ENCODE measurements at regions not wholly inside any gene's neighbourhood (a gene's known extent, or its start where the extent isn't known, plus 50 kb on each side); places are given as distances from the start of the nearest gene placed in this dataset.

GRCh38 chr17:71262586-71262985, 858.2 kb upstream of the SOX9 start:
- POLR2A ChIA-PET = no interaction called here
- H3K79me2 ChIP-seq (ENCODE audit: control insufficient read depth, insufficient read depth, low read length) = no peaks in the 10 kb centered on the region
- dilution Hi-C loops (cut with MboI; ENCODE audit: extremely low pct_ligation_motif_present, low sequenced_read_pairs) = no loop called here

GRCh38 chr17:71267668-71268067, 853.2 kb upstream of the SOX9 start:
- no peak overlapping the region for H2AFZ ChIP-seq (ENCODE audit: low read depth, low read length)
- H3K9me1 ChIP-seq (replicated peaks; ENCODE audit: control insufficient read depth, extremely low read depth, insufficient read depth, low read length) = no peaks in the 10 kb centered on the region
- DNase-seq (ENCODE audit: low read depth, low spot score) (no peak), FAIRE-seq (no peak)
- no peaks in the 10 kb centered on the region for H3K4me1 ChIP-seq (ENCODE audit: control insufficient read depth, extremely low read depth, insufficient read depth, low read length)
- no peaks in the 10 kb centered on the region for H3K27me3 ChIP-seq (ENCODE audit: control insufficient read depth in 2 of 2, insufficient read depth in 2 of 2, low read length in 2 of 2)
- ChIA-PET POLR2A (no interaction called here), CTCF (no interaction called here)
- H3K27ac ChIP-seq (ENCODE audit: insufficient read depth, low read depth, low read length) = no peak overlapping the region
- intact Hi-C loops (cut with micrococcal nuclease) (no loop called here), dilution Hi-C loops (cut with MboI; ENCODE audit: extremely low pct_ligation_motif_present, low sequenced_read_pairs) (no loop called here)
- H3K79me2 ChIP-seq (ENCODE audit: control insufficient read depth, insufficient read depth, low read length) = no peaks in the 10 kb centered on the region
- no peak overlapping the region for H3K4me3 ChIP-seq (replicated peaks in 1 of 3; ENCODE audit: insufficient read depth in 1 of 3, low read depth in 1 of 3, low read length in 3 of 3)
- H3K9ac ChIP-seq (replicated peaks; ENCODE audit: extremely low read depth, insufficient read depth, low read length) = no peak overlapping the region
- no peaks in the 10 kb centered on the region for H3K36me3 ChIP-seq (ENCODE audit: control insufficient read depth in 2 of 2, extremely low read depth in 1 of 2, insufficient read depth in 2 of 2, low read length in 2 of 2)
- H3K9me3 ChIP-seq (replicated peaks; ENCODE audit: control insufficient read depth, insufficient read depth, low read length) = no peaks in the 10 kb centered on the region
- H3K4me2 ChIP-seq (ENCODE audit: insufficient read depth, low read length) = no peak overlapping the region
- H4K20me1 ChIP-seq (replicated peaks; ENCODE audit: control insufficient read depth, extremely low read depth, insufficient read depth, low read length) = no peaks in the 10 kb centered on the region
- TF ChIP-seq MAX (IDR thresholded peaks at IDR 0.05; ENCODE audit: insufficient read depth, insufficient read length) (no peak), POLR2A (IDR thresholded peaks at IDR 0.05; ENCODE audit: low read depth, low read length) (no peak), GATA2 (IDR thresholded peaks at IDR 0.05; ENCODE audit: insufficient read depth, insufficient read length, low read depth, low read length) (no peak), MYC (IDR thresholded peaks at IDR 0.05; ENCODE audit: low read depth, low read length) (no peak), JUN (IDR thresholded peaks at IDR 0.05; ENCODE audit: borderline replicate concordance, insufficient read depth, insufficient read length, low read depth) (no peak), EZH2 (IDR thresholded peaks at IDR 0.05; ENCODE audit: borderline replicate concordance, low read depth, low read length, severe bottlenecking) (no peak), POLR2AphosphoS5 (IDR thresholded peaks at IDR 0.05; ENCODE audit: insufficient read depth, low read depth, low read length) (no peak), FOS (IDR thresholded peaks at IDR 0.05; ENCODE audit: borderline replicate concordance, insufficient read depth, low read length) (no peak), CTCF (IDR thresholded peaks at IDR 0.05; ENCODE audit: extremely low read depth in 1 of 2, insufficient read depth in 1 of 2, low read depth in 1 of 2, low read length in 2 of 2) (no peak)
- no TSS peak for BruUV-seq (replicated peaks)

More at GRCh38 chr17:71262586-71262985, 858.2 kb upstream of the SOX9 start:
- Histone ChIP-seq H3K4me1 (ENCODE audit: control insufficient read depth, extremely low read depth, insufficient read depth, low read length) (no peaks in the 10 kb centered on the region), H4K20me1 (replicated peaks; ENCODE audit: control insufficient read depth, extremely low read depth, insufficient read depth, low read length) (no peaks in the 10 kb centered on the region), H3K4me2 (ENCODE audit: insufficient read depth, low read length) (no peak overlapping the region), H3K9me3 (replicated peaks; ENCODE audit: control insufficient read depth, insufficient read depth, low read length) (peaks cover 2% of the 10 kb centered on the region), H2AFZ (ENCODE audit: low read depth, low read length) (no peak overlapping the region), H3K4me3 (replicated peaks in 1 of 3; ENCODE audit: insufficient read depth in 1 of 3, low read depth in 1 of 3, low read length in 3 of 3) (no peak overlapping the region), H3K27me3 (ENCODE audit: control insufficient read depth in 2 of 2, insufficient read depth in 2 of 2, low read length in 2 of 2) (no peaks in the 10 kb centered on the region), H3K27ac (ENCODE audit: insufficient read depth, low read depth, low read length) (no peak overlapping the region), H3K9ac (replicated peaks; ENCODE audit: extremely low read depth, insufficient read depth, low read length) (no peak overlapping the region), H3K36me3 (ENCODE audit: control insufficient read depth in 2 of 2, extremely low read depth in 1 of 2, insufficient read depth in 2 of 2, low read length in 2 of 2) (no peaks in the 10 kb centered on the region), H3K9me1 (replicated peaks; ENCODE audit: control insufficient read depth, extremely low read depth, insufficient read depth, low read length) (no peaks in the 10 kb centered on the region)
- CTCF ChIA-PET = no interaction called here
- DNase-seq (ENCODE audit: low read depth, low spot score) = no peak
- no peak for FAIRE-seq
- no TSS peak for BruUV-seq (replicated peaks)
- TF ChIP-seq POLR2A (IDR thresholded peaks at IDR 0.05; ENCODE audit: low read depth, low read length) (no peak), GATA2 (IDR thresholded peaks at IDR 0.05; ENCODE audit: insufficient read depth, insufficient read length, low read depth, low read length) (no peak)
- intact Hi-C loops (cut with micrococcal nuclease) = no loop called here

Data from endothelial cell of umbilical vein (primary cell).